Cardiac muscle cell (in vitro differentiated cells and primary cell): ENCODE measurements at regions not wholly inside any gene's neighbourhood (a gene's known extent, or its start where the extent isn't known, plus 50 kb on each side); places are given as distances from the start of the nearest gene placed in this dataset.
A peak's percentile ranks its signal among the peaks of the same experiment; 100 is the strongest.

ENCODE experiments used
- DNase-seq, 2 donors: peaks; one replicate each; pipeline versions ENCODE4 v3.0.0 to v3.0.0-alpha.2; 2010 to 2017; ENCODE audit warnings: low read depth in 1 of 2, low spot score in 1 of 2
- H3K27ac ChIP-seq: fragments of 200-600 bp; sonication (generic); 2 replicates; pipeline ENCODE4 v1.5.1; 2016
- H3K27me3 ChIP-seq: fragments of 200-600 bp; sonication (generic); 2 replicates; pipeline ENCODE4 v1.6.0; 2016; ENCODE audit warnings: control low read depth
- H3K36me3 ChIP-seq: fragments of 200-600 bp; sonication (generic); 2 replicates; pipeline ENCODE4 v1.5.1; 2016; ENCODE audit warnings: control low read depth
- H3K4me1 ChIP-seq: fragments of 200-600 bp; sonication (generic); 2 replicates; pipeline ENCODE4 v1.8.1; 2017; ENCODE audit warnings: low read depth, mild to moderate bottlenecking, mixed run types
- H3K4me3 ChIP-seq: fragments of 200-600 bp; sonication (generic); 2 replicates; pipeline ENCODE4 v1.5.1; 2016; ENCODE audit warnings: mild to moderate bottlenecking
- H3K9me3 ChIP-seq: fragments of 200-600 bp; sonication (generic); 2 replicates; pipeline ENCODE4 v1.5.1; 2017; ENCODE audit warnings: low read depth, mild to moderate bottlenecking, control low read depth
- CTCF ChIP-seq: IDR thresholded peaks from 2 replicates; pipeline ENCODE4 v1.5.1; 2012; ENCODE audit warnings: low read depth, mild to moderate bottlenecking, low read length

- DNase-seq, result no peak
- TF ChIP-seq CTCF, result no peak
- Histone ChIP-seq H3K4me1 (no peaks in the 10 kb centered on the region), H3K9me3 (no peaks in the 10 kb centered on the region), H3K36me3 (no peaks in the 10 kb centered on the region), H3K27me3 (no peaks in the 10 kb centered on the region), H3K27ac (no peak overlapping the region), H3K4me3 (no peak overlapping the region)
Observed at GRCh38 chr7:68444042-68444441, 1154.2 kb upstream of the AUTS2 start.

GRCh38 chr7:68444956-68445355, 1153.3 kb upstream of the AUTS2 start:
- H3K27ac ChIP-seq, result no peak overlapping the region
- no peak overlapping the region for H3K4me3 ChIP-seq
- no peak for DNase-seq
- no peaks in the 10 kb centered on the region for H3K4me1 ChIP-seq
- H3K9me3 ChIP-seq, result no peaks in the 10 kb centered on the region
- no peaks in the 10 kb centered on the region for H3K36me3 ChIP-seq
- no peak for TF ChIP-seq CTCF
- H3K27me3 ChIP-seq, result no peaks in the 10 kb centered on the region

GRCh38 chr7:68446183-68446582, 1152.1 kb upstream of the AUTS2 start:
- no peaks in the 10 kb centered on the region for H3K36me3 ChIP-seq
- H3K27ac ChIP-seq, result no peak overlapping the region
- no peak overlapping the region for H3K4me3 ChIP-seq
- peak in 1 of 2 donors; percentile 21 for DNase-seq
- no peaks in the 10 kb centered on the region for H3K4me1 ChIP-seq
- H3K9me3 ChIP-seq, result no peaks in the 10 kb centered on the region
- no peaks in the 10 kb centered on the region for H3K27me3 ChIP-seq
- no peak for TF ChIP-seq CTCF

- H3K4me1 ChIP-seq, result no peaks in the 10 kb centered on the region
- no peak overlapping the region for H3K4me3 ChIP-seq
- no peak overlapping the region for H3K27ac ChIP-seq
- H3K36me3 ChIP-seq, result no peaks in the 10 kb centered on the region
- TF ChIP-seq CTCF, result no peak
- H3K27me3 ChIP-seq, result no peaks in the 10 kb centered on the region
- DNase-seq, result no peak
- H3K9me3 ChIP-seq, result no peaks in the 10 kb centered on the region
Observed at GRCh38 chr7:68449099-68449498, 1149.2 kb upstream of the AUTS2 start.

GRCh38 chr7:68449816-68450215, 1148.5 kb upstream of the AUTS2 start:
- Histone ChIP-seq H3K4me1 (no peaks in the 10 kb centered on the region), H3K4me3 (no peak overlapping the region), H3K9me3 (no peaks in the 10 kb centered on the region), H3K27ac (no peak overlapping the region), H3K27me3 (no peaks in the 10 kb centered on the region), H3K36me3 (no peaks in the 10 kb centered on the region)
- TF ChIP-seq CTCF, result no peak
- no peak for DNase-seq

- DNase-seq, result no peak
- no peak for TF ChIP-seq CTCF
- H3K27me3 ChIP-seq, result no peaks in the 10 kb centered on the region
- no peaks in the 10 kb centered on the region for H3K4me1 ChIP-seq
- no peaks in the 10 kb centered on the region for H3K9me3 ChIP-seq
- no peaks in the 10 kb centered on the region for H3K36me3 ChIP-seq
- H3K4me3 ChIP-seq, result no peak overlapping the region
- no peak overlapping the region for H3K27ac ChIP-seq
Observed at GRCh38 chr7:68454931-68455330, 1143.3 kb upstream of the AUTS2 start.
